HG02938 (cell line): ENCODE measurements at regions not wholly inside any gene's neighbourhood (a gene's known extent, or its start where the extent isn't known, plus 50 kb on each side); places are given as distances from the start of the nearest gene placed in this dataset.
A peak's percentile ranks its signal among the peaks of the same experiment; 100 is the strongest.
"Not testable (repeated sequence)": the region's sequence is repeated elsewhere in the genome, so short reads cannot be mapped to it uniquely, and the experiment has no call there.

ENCODE experiments used
- ATAC-seq: cut with Tn5 transposase; IDR thresholded peaks from one replicate; pipeline ENCODE4 v1.9.1; 2021; ENCODE audit warnings: mild to moderate bottlenecking, moderate library complexity; ENCODE audit not compliant: unreplicated experiment

DNA sequence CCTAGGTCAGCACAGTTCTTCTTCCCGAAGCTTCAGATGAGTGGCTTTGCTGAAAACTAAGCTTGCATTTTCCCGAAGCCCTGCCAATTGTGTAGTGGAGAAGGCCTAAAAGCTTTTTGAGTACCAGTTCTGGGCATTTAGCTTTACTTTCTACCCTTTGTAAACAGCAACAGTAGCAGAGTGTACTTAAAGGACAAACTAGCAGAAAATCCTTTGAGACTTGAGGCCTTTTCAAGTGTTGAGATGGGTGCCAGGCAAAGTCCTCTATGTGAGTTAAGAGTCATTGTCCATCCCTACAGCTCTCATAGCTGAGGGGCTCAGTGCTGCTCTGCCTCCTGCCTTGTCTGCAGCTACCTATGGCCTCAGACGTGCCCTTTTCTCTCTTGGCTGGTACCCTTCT is 368.2 kb downstream of the CCSER2 start:
- no peak for ATAC-seq

DNA sequence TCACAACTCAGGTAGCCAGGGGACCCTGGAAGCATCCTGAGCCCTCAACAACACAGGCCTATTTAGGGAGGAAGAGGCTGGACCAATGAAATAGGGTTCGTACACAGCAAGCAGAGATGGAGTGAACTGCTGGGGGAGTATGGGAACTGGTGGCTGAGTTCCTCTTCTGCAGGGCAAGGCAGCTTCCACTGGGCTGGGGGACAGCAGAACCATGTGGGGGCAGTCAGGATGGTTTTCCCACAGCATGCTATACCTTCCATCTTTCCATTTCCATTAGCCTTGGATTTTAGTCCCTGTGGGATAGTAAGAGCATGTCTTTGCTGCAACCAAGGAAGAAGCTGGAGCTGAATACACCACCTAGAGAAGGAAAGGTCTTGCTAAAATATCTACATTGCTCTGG is 370.6 kb downstream of the CCSER2 start:
- no peak for ATAC-seq

DNA sequence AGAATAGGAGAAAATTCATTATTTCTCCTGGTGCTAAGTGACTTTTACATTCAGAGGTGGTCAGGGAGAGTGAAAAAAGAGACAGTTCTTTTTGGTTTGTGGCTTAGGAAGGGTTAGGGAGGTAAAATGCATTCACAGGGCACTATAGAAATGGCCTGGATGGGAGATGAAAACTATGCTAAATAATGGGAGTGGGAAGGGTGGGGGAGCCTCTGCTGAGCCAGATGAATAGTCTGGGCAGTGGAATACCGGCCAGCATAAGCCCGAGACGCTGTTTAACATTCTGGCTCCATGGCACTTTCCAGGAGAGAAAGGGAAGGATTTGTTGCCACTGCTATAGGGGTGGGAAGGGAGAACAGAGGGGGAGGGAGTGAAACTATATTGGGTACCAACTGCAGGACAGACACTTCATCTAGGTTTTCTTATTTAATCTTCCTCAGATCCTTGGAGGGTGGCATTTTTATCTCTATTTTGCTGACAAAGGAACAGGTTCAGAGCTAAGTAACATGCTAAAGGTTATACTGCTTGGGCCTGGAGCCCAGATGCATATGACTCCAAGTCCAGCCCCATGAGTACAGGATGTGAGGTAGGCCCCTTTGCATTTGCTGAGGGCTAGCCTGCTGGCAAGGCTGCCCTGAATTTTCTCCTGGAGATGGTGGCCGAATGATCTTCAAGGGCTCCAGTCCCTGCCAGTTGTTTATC is 372.4 kb downstream of the CCSER2 start:
- ATAC-seq, result no peak

DNA sequence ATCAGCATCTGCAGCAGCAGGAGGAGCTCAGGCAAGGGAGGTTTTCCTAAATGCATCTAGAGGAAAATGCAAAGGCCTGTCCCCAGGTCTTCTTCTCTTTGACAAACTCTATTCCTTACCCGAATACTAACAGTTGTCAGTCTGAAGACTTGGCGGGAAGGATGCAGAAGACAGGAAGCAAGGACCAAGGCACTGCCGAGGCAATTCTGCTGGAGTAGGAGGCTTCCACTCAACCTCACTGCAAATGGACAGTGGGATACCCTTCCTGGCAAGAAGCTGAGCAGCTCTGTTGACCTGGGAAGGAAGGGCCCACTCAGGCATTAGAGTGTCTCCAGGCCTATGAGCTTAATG is 373.0 kb downstream of the CCSER2 start:
- no peak for ATAC-seq

DNA sequence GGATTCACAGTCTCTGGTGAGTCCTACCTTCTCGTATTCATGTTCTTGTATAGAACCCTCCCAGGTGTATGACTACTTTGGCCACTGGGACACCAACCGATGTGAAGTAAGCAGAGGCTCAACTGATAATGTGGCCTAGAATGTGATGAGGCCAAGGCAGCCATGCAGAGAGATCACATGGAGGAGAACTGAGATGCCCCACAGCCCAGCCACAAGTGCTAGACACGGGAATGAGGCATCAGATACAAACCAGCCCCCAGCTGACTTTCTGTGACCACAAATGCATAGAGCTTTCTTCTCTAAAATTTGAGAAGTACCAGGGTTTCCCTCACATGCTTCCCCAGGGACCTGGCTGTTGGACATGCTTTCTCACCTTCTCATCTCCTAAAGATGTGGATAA is 375.7 kb downstream of the CCSER2 start:
- peak; percentile 46 for ATAC-seq

DNA sequence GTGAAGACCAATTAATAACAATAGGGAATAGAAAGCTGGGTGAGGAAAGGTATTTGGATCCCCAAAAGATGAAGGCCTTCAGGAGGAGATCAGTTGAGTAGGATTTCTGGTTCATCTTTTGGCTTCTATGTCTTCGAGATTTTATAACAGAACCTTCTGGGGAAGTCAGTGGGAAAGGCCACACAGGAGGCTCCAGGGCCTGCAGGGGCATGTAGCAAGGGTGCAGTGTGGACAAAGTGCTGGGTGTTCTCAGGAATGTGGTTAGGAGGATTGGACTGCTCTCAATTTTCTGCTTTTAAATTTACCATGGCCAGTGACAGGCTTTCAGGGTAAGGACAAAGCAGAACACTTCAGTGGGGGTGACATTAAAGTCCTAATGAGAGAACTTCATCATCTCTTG is 378.0 kb downstream of the CCSER2 start:
- no peak for ATAC-seq

DNA sequence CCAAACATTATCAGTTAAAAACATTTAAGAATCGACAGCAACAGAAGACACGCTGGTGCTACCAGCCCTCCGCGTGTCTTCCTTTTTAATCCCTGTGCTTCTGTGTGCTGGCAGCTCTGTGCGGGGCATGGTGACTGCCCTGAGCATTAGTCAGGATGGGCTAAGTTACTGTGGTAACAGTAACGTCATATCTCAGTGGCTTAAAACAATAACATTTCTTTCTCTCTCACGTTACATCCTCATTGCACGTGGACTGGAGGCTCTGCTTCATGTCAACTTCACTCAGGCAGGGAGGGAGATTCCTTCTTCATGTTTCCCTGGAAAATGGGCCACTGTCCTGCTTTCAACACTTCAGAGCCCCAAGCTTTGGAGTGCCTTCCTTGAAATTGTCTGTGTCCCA is 378.5 kb downstream of the CCSER2 start:
- no peak for ATAC-seq

DNA sequence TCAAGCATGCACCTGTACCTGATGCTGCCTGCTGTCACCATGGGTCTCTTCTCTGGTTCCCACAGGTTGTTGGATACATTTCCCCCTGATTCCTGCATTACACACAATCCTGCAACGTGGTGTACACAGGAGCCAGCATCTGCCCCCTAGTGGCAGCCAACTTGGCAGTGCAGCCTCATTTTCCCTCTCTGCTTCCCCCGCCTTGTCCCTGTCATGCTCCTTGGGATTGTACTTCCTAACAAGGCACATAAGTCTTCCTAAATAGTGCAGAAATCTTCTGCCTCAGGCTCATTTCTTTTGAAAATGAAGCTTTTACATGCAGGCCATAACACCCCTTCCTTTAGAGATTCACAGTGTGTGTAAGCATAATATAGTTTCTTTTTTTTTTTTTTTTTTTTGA is 387.5 kb downstream of the CCSER2 start:
- no peak for ATAC-seq

DNA sequence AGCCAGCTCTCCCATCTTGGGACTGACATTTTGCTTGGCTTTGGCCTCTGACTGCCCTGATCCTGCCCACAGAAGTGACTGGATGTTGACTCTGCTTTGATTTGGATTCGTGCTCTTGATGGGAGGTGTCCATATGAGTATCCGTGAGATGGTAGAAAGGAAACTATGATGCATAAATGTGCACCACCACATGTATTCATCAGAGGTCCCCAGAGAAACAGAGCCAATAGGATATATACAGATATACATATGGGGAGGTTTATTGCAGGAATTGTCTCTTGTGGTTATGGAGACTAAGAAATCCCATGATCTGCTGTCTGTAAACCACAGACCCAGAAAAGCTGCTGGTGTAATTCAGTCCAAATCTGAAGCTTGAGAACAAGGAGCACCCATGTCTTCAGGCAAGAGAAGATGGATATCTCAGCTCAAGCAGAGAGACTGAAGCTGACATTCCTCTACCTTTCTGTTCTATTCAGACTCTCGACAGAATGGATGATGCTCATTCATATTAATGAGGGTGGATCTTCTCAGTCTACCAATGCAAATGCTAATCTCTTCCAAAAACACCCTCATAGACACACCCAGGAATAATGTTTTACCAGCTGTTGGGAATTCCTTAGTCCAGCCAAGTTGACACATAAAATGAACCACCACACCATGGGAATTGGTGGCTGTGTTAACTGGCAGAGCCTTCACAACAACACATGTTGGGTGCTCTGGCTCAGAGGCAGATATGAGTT is 390.7 kb downstream of the CCSER2 start:
- no peak for ATAC-seq

DNA sequence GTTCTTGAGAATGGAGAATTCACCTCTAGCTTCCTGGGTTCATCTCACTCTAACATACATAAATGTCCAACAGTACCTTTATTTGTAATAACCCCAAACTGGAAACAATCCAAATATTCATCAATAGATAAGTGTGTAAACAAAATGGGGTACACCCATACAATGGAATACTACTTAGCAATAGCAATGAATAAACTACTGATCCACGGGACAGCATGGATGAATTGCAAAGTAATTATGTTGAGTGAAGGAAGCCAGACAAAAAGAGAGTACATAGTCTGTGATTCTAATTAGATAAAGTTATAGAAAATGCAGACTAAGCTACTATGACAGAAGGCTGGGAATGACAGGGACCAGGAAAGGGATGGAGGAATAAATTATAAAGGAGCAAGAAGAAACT is 391.3 kb downstream of the CCSER2 start:
- ATAC-seq, result no peak

DNA sequence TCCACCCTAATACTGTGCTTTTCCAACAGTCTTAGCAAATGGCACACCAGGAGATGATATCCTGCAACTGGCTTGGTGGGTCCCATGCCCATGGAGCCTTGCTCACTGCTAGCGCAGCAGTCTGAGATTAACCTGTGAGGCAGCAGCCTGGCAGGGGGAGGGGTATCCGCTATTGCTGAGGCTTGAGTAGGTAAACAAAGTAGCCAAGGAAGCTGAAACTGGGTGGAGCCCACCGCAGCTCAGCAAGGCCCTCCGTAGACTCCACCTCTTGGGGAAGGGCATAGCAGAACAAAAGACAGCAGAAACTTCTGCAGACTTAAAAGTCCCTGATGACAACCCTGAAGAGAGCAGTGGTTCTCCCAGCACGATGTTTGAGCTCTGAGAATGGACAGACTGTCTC is 399.0 kb downstream of the CCSER2 start:
- no peak for ATAC-seq

DNA sequence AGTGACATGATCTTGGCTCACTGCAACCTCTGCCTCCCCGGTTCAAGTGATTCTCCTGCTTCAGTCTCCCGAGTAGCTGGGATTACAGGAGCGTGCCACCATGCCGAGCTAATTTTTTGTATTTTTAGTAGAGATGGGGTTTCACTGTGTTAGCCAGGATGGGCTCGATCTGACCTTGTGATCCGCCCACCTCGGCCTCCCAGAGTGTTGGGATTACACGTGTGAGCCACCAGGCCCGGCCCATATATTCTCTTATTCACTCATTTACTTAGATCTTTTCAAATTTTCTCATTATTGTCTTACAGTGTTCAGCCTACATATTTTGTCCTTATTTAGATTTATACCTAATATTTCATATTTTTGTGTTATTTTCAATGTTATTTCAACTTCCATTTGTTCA is 410.7 kb downstream of the CCSER2 start:
- not testable (repeated sequence) for ATAC-seq

DNA sequence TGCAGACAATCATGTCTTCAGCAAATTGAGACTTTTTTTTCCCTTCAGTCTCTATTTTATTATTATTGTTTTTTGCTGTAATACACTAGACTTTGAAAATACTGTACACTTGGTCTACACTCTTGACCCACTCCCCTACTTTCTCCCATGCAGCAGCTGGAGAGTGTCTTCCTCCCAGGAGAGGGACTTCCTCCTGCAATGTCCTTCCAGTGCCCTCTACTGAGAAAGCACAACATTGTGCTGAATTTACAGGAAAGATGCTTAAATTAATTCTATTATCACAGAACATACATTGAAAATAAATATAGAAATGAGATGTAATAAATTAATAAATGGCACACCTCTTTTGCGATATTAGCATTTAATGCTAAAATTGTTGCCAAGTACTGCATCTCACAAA is 411.3 kb downstream of the CCSER2 start:
- no peak for ATAC-seq

DNA sequence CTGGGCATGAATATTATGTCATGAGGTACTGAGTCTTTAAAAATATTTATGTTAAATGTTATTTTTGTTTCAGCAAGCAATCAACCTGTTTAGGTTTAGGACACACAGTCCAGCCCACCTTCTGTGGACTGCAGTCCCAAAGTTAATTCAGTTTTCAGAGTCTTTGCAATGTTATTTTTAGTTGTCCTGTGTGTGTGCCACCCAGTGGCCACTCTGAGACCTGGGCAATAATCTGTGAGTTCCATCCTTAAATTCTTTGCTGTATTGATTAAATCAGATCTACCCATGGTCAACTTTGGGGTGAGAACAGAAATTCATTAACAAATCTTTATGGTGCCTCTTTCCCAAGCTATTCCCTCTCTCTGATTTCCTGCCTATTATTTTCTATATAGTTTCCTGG is 415.1 kb downstream of the CCSER2 start:
- ATAC-seq, result no peak

DNA sequence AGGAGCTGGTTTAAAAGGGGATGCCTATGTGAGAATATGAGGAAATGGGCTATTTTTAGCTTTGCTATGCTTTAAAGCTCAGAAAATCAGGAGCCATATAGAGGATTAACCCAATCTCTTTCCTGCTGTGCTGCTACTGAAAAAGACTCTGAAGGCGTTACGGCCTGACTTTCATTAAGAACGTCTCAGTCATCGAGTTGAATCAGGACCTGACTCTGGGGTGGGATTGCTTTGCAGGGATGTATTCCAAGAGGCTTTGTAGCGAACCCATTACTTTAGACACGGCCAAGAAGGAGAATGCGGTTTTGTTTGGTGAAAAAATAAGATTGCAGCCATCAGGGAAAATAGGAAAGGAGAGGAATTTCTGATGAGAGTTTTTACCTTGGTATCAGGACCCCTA is 426.9 kb downstream of the CCSER2 start:
- no peak for ATAC-seq

DNA sequence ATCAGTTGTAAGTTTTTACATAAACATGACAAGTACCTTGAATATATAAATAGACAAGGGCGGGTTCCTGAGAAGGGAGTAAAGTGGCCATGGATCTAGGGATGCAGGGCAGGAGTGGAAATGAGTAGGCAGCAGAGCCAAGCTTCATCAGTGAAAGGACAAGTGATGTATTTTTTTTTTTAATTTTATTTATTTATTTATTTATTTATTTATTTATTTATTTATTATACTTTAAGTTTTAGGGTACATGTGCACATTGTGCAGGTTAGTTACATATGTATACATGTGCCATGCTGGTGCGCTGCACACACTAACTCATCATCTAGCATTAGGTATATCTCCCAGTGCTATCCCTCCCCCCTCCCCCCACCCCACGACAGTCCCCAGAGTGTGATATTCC is 428.3 kb downstream of the CCSER2 start:
- ATAC-seq, result not testable (repeated sequence)

DNA sequence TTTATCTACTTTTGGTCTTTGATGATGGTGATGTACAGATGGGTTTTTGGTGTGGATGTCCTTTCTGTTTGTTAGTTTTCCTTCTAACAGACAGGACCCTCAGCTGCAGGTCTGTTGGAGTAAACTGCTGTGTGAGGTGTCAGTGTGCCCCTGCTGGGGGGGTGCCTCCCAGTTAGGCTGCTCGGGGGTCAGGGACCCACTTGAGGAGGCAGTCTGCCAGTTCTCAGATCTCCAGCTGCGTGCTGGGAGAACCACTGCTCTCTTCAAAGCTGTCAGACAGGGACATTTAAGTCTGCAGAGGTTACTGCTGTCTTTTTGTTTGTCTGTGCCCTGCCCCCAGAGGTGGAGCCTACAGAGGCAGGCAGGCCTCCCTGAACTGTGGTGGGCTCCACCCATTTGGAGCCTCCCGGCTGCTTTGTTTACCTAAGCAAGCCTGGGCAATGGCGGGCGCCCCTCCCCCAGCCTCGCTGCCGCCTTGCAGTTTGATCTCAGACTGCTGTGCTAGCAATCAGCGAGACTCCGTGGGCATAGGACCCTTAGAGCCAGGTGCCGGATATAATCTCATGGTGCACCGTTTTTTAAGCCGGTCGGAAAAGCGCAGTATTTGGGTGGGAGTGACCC is 433.7 kb downstream of the CCSER2 start:
- ATAC-seq, result not testable (repeated sequence)

DNA sequence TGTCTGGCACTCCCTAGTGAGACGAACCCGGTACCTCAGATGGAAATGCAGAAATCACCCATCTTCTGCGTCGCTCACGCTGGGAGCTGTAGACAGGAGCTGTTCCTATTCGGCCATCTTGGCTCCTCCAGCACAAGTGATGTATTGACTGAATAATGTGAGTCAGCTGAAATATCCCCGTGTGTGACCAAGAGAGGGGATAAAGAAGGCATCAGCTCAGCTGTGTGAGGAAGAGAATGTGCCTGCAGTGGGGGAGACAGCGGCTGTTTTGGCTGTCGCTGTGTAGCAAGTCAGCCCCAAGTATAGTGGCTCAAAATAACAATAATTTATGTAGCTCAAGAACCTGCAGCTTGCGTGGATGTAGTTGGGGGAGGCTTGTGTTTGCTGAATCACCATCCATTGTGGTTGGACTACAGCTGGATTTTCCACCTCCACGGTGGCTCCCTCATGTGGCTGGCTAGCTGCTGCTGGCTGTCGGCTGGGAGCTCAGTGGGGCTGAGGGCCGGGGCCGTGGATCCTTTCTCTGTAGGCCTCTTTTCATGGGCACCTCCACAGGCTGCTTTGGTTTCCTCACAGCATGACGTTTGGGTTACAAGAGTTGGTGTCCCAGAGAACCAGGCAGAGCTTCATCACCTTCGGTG is 434.5 kb downstream of the CCSER2 start:
- ATAC-seq, result no peak

DNA sequence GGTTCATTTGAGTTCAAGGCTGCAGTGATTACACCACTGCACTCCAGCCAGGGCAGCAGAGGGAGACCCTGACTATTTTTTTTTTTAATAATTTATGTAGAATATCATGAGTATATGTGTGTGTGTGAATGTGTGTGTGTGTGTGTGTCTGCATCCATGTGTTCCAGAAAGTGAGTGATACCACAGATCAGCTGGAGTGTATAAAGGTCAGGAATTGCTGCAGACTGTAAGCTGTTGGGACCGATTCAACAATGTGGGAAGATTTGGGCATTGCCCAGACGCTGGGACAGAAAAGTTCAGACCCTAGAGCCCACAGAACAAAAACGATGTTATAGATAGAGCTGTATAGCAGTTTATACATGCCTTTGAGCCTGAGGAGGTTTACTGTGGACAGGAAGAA is 435.6 kb downstream of the CCSER2 start:
- ATAC-seq, result no peak

DNA sequence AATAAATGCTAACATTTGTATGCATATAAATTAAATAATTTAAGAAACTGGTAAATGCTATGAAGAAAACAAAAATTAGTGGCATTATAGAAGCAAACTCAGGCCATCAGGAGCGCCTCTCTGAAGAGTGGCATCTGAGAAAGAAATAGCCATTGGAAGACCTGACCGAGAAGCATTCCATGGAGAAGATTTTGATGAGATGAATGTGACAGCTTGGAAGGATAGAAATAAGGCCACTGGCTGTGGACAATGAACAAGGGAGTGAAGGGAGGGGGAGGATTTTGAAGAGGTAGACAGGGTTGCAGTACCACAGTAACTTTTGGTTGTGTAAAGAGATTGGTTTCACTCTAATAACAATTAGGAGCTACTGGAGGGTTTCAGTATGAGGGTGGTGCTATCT is 436.7 kb downstream of the CCSER2 start:
- no peak for ATAC-seq

DNA sequence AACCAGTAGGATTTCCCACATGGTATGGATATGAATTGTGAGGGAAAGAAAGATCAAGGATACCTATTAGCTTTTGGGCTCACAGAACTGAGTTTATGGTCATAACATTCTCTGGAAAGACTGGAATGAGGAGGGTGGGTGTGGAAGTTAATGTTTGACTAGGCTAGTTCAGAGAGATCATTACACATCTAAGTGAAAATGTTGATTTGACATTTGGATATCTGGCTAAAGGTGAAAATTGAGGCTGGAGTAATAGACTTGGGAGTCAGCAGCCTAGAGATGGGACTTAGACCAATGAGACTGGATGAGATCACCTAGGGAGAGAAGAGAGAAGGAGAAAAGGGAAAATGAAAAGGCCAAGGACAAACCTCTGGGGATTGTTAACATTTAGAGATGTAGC is 437.3 kb downstream of the CCSER2 start:
- no peak for ATAC-seq

DNA sequence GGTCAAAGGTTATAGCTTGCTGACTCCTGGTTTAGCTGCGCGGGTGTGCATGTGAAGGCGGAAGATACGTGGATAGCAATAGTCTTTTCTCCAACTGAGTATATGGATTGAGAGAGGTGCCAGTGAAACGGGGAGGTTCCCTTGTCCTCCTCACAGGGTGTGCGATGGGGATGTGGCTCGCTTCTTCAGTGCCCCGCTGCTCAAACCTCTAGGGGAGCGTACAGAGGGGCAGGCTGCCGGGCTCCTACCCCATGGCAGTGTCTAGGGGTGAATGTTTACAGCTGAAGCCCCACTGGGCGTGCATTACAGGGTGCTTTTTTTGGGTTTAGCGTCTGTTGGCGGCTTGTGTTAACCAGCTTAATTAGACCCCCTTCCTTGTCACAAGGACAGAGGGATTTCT is 438.5 kb downstream of the CCSER2 start:
- ATAC-seq, result no peak
